GM12878 (cell line): ENCODE measurements at regions not wholly inside any gene's neighbourhood (a gene's known extent, or its start where the extent isn't known, plus 50 kb on each side); places are given as distances from the start of the nearest gene placed in this dataset.

Source experiments
- ATAC-seq: fragments of 200-7000 bp; cut with Tn5 transposase; 3 replicates; pipeline ENCODE4 v1.9.1; 2020; ENCODE audit warnings: mild to moderate bottlenecking, moderate library complexity
- BruUV-seq: library from RNA; stranded (reverse); fragments of 400-500 nt; replicated peaks from 2 replicates; lab custom pipeline; 2021; lab: Mats Ljungman, UMichigan
- CTCF ChIA-PET: fragments of 300-600 bp; sonication (Branson Sonifier 250); formaldehyde crosslinking; extraction: SDS; loops from one replicate; lab custom pipeline; 2021; ENCODE audit warnings: inconsistent platforms; lab: Yijun Ruan, JAX
- POLR2A ChIA-PET: fragments of 350-600 bp; formaldehyde crosslinking; extraction: SDS; loops from one replicate; lab custom pipeline; 2021; ENCODE audit warnings: inconsistent platforms; lab: Charles Lee
- RAD21 ChIA-PET: fragments of 300-600 bp; sonication (Branson Sonifier 250); formaldehyde crosslinking; loops from one replicate; lab custom pipeline; 2023; ENCODE audit warnings: antibody characterized with exemption; ENCODE audit not compliant: unreplicated experiment; lab: Charles Lee
- SMC1A ChIA-PET: fragments of 300-600 bp; sonication (Branson Sonifier 250); formaldehyde crosslinking; loops from one replicate; lab custom pipeline; 2023; ENCODE audit not compliant: unreplicated experiment, uncharacterized antibody; lab: Charles Lee
- DNase-seq: peaks from one replicate; pipeline ENCODE4 v3.0.0-alpha.2; 2011; ENCODE audit warnings: low read depth, low spot score
- FAIRE-seq: peaks from 3 replicates; lab custom pipeline; 2011; peaks lifted over from hg19 to GRCh38; lab: Jason Lieb, UNC
- H2AFZ ChIP-seq: 2 replicates; pipeline ENCODE4 v1.6.0; 2011; ENCODE audit warnings: low read depth, low read length, control low read depth; ENCODE audit not compliant: control insufficient read depth
- H3K27ac ChIP-seq: 2 replicates; pipeline ENCODE4 v1.5.1; 2011; ENCODE audit warnings: control low read depth; ENCODE audit not compliant: control insufficient read depth, insufficient read depth
- H3K27me3 ChIP-seq, 2 experiments: replicated peaks in 1 of 2; 2 replicates each; pipeline versions ENCODE4 v1.6.0 to v1.6.1; 2011; ENCODE audit warnings: low read length in 1 of 2; ENCODE audit not compliant: control insufficient read depth in 2 of 2, insufficient read depth in 2 of 2
- H3K36me3 ChIP-seq, 2 experiments: 2 replicates each; pipeline ENCODE4 v1.5.1; 2011; ENCODE audit warnings: low read length in 1 of 2; ENCODE audit not compliant: control insufficient read depth in 2 of 2, insufficient read depth in 2 of 2
- H3K4me1 ChIP-seq: 2 replicates; pipeline ENCODE4 v1.6.1; 2011; ENCODE audit warnings: mild to moderate bottlenecking, low read length, moderate library complexity, mixed read lengths; ENCODE audit not compliant: control insufficient read depth, insufficient read depth
- H3K4me2 ChIP-seq: 2 replicates; pipeline ENCODE4 v1.6.0; 2011; ENCODE audit warnings: control low read depth; ENCODE audit not compliant: control insufficient read depth, insufficient read depth
- H3K4me3 ChIP-seq: fragments of 200-600 bp; sonication (generic); 2 replicates; pipeline ENCODE4 v1.5.1; 2016
- H3K79me2 ChIP-seq: 2 replicates; pipeline ENCODE4 v1.6.0; 2011; ENCODE audit warnings: low read length; ENCODE audit not compliant: control insufficient read depth, insufficient read depth
- H3K9ac ChIP-seq: 2 replicates; pipeline ENCODE4 v1.8.0; 2011; ENCODE audit warnings: low read length, control low read depth, mixed read lengths; ENCODE audit not compliant: control insufficient read depth, insufficient read depth
- H3K9me3 ChIP-seq: replicated peaks from 3 replicates; pipeline ENCODE4 v1.5.1; 2011; ENCODE audit warnings: mild to moderate bottlenecking, low read length; ENCODE audit not compliant: control insufficient read depth, insufficient read depth
- H4K20me1 ChIP-seq: 2 replicates; pipeline ENCODE4 v1.6.0; 2011; ENCODE audit not compliant: control insufficient read depth, insufficient read depth
- FOS ChIP-seq: IDR thresholded peaks from 3 replicates; pipeline ENCODE4 v1.6.1; 2011; ENCODE audit warnings: borderline replicate concordance; ENCODE audit not compliant: insufficient read length; ENCODE audit errors: extremely low read depth
- SIX5 ChIP-seq: IDR thresholded peaks from 2 replicates; pipeline ENCODE4 v1.6.1; 2011; ENCODE audit warnings: mild to moderate bottlenecking, low read depth, low read length, moderate library complexity; ENCODE audit not compliant: severe bottlenecking
- SMAD1 ChIP-seq: fragments of 450-650 bp; IDR thresholded peaks from 2 replicates; pipeline ENCODE4 v1.6.1; 2018; ENCODE audit warnings: mild to moderate bottlenecking, low read depth; ENCODE audit not compliant: partially characterized antibody
- SMAD5 ChIP-seq: IDR thresholded peaks from 2 replicates; pipeline ENCODE4 v1.6.1; 2016; ENCODE audit warnings: antibody characterized with exemption, low read depth
- SREBF1 ChIP-seq: IDR thresholded peaks from 2 replicates; pipeline ENCODE4 v1.6.1; 2012; ENCODE audit warnings: mild to moderate bottlenecking, low read length
- SRF ChIP-seq, 2 experiments: IDR thresholded peaks; 2 replicates each; pipeline ENCODE4 v1.6.1; 2011; ENCODE audit warnings: low read depth in 2 of 2, low read length in 2 of 2, mild to moderate bottlenecking in 1 of 2, moderate library complexity in 1 of 2
- STAT1 ChIP-seq: fragments of 450-650 bp; conservative IDR thresholded peaks from 2 replicates; pipeline ENCODE4 v1.6.1; 2014; ENCODE audit warnings: antibody characterized with exemption, mild to moderate bottlenecking
- SUZ12 ChIP-seq: fragments of 200-600 bp; sonication (generic); IDR thresholded peaks from one replicate; pipeline ENCODE4 v1.6.1; 2018; ENCODE audit warnings: antibody characterized with exemption, mild to moderate bottlenecking; ENCODE audit not compliant: unreplicated experiment
- TCF7 ChIP-seq: IDR thresholded peaks from 2 replicates; pipeline ENCODE4 v1.6.1; 2014; ENCODE audit warnings: antibody characterized with exemption, borderline replicate concordance
- ZNF24 ChIP-seq: fragments of 450-650 bp; IDR thresholded peaks from 2 replicates; pipeline ENCODE4 v1.6.1; 2017; ENCODE audit warnings: antibody characterized with exemption, mild to moderate bottlenecking
- WGBS: methylation state at CpG from one replicate; pipeline ENCODE4 v1.1.6; 2016; ENCODE audit warnings: low lambda C conversion rate; ENCODE audit not compliant: insufficient replicate concordance, insufficient coverage; ENCODE audit errors: missing lambda C conversion rate; 5-methylcytosine and 5-hydroxymethylcytosine counted together
- in situ Hi-C: fragments of 300-500 bp; cut with MboI; formaldehyde crosslinking; loops from 9 replicates; pipeline ENCODE4 v1.14.3; 2018; ENCODE audit warnings: mixed read lengths
- intact Hi-C: fragments of 100-400 bp; cut with micrococcal nuclease; formaldehyde crosslinking; loops from one replicate; pipeline ENCODE4 v1.14.2; 2022; ENCODE audit not compliant: unreplicated experiment

DNA sequence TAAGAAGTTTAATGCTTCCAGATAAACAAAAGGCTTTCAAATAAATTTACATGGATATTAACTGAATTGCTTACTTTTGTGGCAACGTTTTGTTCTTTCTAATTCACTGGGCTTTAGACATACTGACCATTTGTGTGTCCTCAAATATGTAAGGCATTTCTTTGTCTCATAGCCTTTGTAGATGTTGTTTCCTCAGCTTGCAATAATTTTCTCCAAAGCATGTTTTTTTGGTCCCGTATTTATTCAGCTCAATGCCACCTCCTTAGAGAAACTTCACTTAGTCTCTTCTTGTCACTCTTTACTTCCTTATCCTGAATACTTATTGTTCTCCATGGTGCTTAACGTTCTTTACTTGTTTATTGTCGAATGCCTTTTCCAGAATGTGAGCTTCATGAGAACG is 98.5 kb downstream of the NUP35 start:
- RAD21 ChIA-PET: no interaction called here
- WGBS: 80% methylated on average over 5 of the region's 5 CpGs

GRCh38 chr2:183224948-183225347 is 100.7 kb downstream of the NUP35 start:
- RAD21 ChIA-PET: no interaction called here
- ATAC-seq: no peak

More for the DNA sequence above, 98.5 kb downstream of the NUP35 start:
- POLR2A ChIA-PET: no interaction called here
- CTCF ChIA-PET: no interaction called here
- no peaks in the 10 kb centered on the region for H3K9me3 ChIP-seq
- no peak for DNase-seq
- no peak for FAIRE-seq
- intact Hi-C loops (no loop called here), in situ Hi-C loops (no loop called here)
- SMC1A ChIA-PET: no interaction called here
- H3K4me3 ChIP-seq: no peak overlapping the region
- TF ChIP-seq SMAD5 (no peak), TCF7 (no peak), SIX5 (no peak)
- H3K27ac ChIP-seq: no peak overlapping the region
- no peaks in the 10 kb centered on the region for H3K36me3 ChIP-seq
- H3K4me2 ChIP-seq: no peak overlapping the region
- H4K20me1 ChIP-seq: no peaks in the 10 kb centered on the region
- BruUV-seq: no TSS peak
- H3K4me1 ChIP-seq: no peaks in the 10 kb centered on the region
- H2AFZ ChIP-seq: no peak overlapping the region
- H3K79me2 ChIP-seq: no peaks in the 10 kb centered on the region
- no peak overlapping the region for H3K9ac ChIP-seq
- ATAC-seq: no peak
- no peaks in the 10 kb centered on the region for H3K27me3 ChIP-seq

More at GRCh38 chr2:183224948-183225347, 100.7 kb downstream of the NUP35 start:
- no TSS peak for BruUV-seq
- Histone ChIP-seq H2AFZ (no peak overlapping the region), H3K4me3 (no peak overlapping the region), H3K9ac (no peak overlapping the region), H3K9me3 (no peaks in the 10 kb centered on the region), H3K4me1 (no peaks in the 10 kb centered on the region), H3K36me3 (no peaks in the 10 kb centered on the region), H3K27me3 (no peaks in the 10 kb centered on the region), H3K4me2 (no peak overlapping the region), H3K79me2 (no peaks in the 10 kb centered on the region), H4K20me1 (no peaks in the 10 kb centered on the region), H3K27ac (no peak overlapping the region)
- FAIRE-seq (no peak), DNase-seq (no peak)
- ChIA-PET CTCF (no interaction called here), POLR2A (no interaction called here), SMC1A (no interaction called here)
- in situ Hi-C loops (no loop called here), intact Hi-C loops (no loop called here)
- TF ChIP-seq SMAD1 (no peak), SREBF1 (no peak), SUZ12 (no peak), STAT1 (no peak), FOS (no peak), SRF (IDR thresholded peaks at IDR 0.05; ENCODE audit: low read depth in 2 of 2, low read length in 2 of 2) (no peak), ZNF24 (no peak)
